Prostate gland (tissue), 2 donors: ENCODE measurements at regions not wholly inside any gene's neighbourhood (a gene's known extent, or its start where the extent isn't known, plus 50 kb on each side); places are given as distances from the start of the nearest gene placed in this dataset.

Experiments used
- CTCF ChIP-seq, 4 experiments: fragments of 200-600 bp in 2 of 4; fragments of 450-650 bp in 2 of 4; sonication (generic) in 2 of 4; IDR thresholded peaks; 1 replicate in 3 of 4; 2 replicates in 1 of 4; pipeline ENCODE4 v1.5.1; 2016 to 2019; ENCODE audit warnings: antibody characterized with exemption in 4 of 4, mild to moderate bottlenecking in 2 of 4, moderate library complexity in 2 of 4
- POLR2A ChIP-seq: fragments of 450-650 bp; IDR thresholded peaks from one replicate; pipeline ENCODE4 v1.6.1; 2016; ENCODE audit warnings: antibody characterized with exemption, mild to moderate bottlenecking
- POLR2AphosphoS5 ChIP-seq: sonication (generic); formaldehyde crosslinking; IDR thresholded peaks from one replicate; pipeline ENCODE4 v1.6.1; 2017; ENCODE audit warnings: antibody characterized with exemption

GRCh38 chr2:12971581-12972365 is 255.0 kb downstream of the TRIB2 start:
- TF ChIP-seq POLR2A: no peak
- TF ChIP-seq CTCF (IDR thresholded peaks at IDR 0.05): no peak
- no peak for TF ChIP-seq POLR2AphosphoS5
